GM12878 (cell line): ENCODE measurements at regions not wholly inside any gene's neighbourhood (a gene's known extent, or its start where the extent isn't known, plus 50 kb on each side); places are given as distances from the start of the nearest gene placed in this dataset.

ENCODE experiments used
- ATAC-seq: fragments of 200-7000 bp; cut with Tn5 transposase; 3 replicates; pipeline ENCODE4 v1.9.1; 2020; ENCODE audit warnings: mild to moderate bottlenecking, moderate library complexity
- BruUV-seq: library from RNA; stranded (reverse); fragments of 400-500 nt; replicated peaks from 2 replicates; lab custom pipeline; 2021; lab: Mats Ljungman, UMichigan
- CTCF ChIA-PET: fragments of 300-600 bp; sonication (Branson Sonifier 250); formaldehyde crosslinking; extraction: SDS; loops from one replicate; lab custom pipeline; 2021; ENCODE audit warnings: inconsistent platforms; lab: Yijun Ruan, JAX
- POLR2A ChIA-PET: fragments of 350-600 bp; formaldehyde crosslinking; extraction: SDS; loops from one replicate; lab custom pipeline; 2021; ENCODE audit warnings: inconsistent platforms; lab: Charles Lee
- RAD21 ChIA-PET: fragments of 300-600 bp; sonication (Branson Sonifier 250); formaldehyde crosslinking; loops from one replicate; lab custom pipeline; 2023; ENCODE audit warnings: antibody characterized with exemption; ENCODE audit not compliant: unreplicated experiment; lab: Charles Lee
- SMC1A ChIA-PET: fragments of 300-600 bp; sonication (Branson Sonifier 250); formaldehyde crosslinking; loops from one replicate; lab custom pipeline; 2023; ENCODE audit not compliant: unreplicated experiment, uncharacterized antibody; lab: Charles Lee
- DNase-seq: peaks from one replicate; pipeline ENCODE4 v3.0.0-alpha.2; 2011; ENCODE audit warnings: low read depth, low spot score
- FAIRE-seq: peaks from 3 replicates; lab custom pipeline; 2011; peaks lifted over from hg19 to GRCh38; lab: Jason Lieb, UNC
- H2AFZ ChIP-seq: 2 replicates; pipeline ENCODE4 v1.6.0; 2011; ENCODE audit warnings: low read depth, low read length, control low read depth; ENCODE audit not compliant: control insufficient read depth
- H3K27ac ChIP-seq: 2 replicates; pipeline ENCODE4 v1.5.1; 2011; ENCODE audit warnings: control low read depth; ENCODE audit not compliant: control insufficient read depth, insufficient read depth
- H3K27me3 ChIP-seq, 2 experiments: replicated peaks in 1 of 2; 2 replicates each; pipeline versions ENCODE4 v1.6.0 to v1.6.1; 2011; ENCODE audit warnings: low read length in 1 of 2; ENCODE audit not compliant: control insufficient read depth in 2 of 2, insufficient read depth in 2 of 2
- H3K36me3 ChIP-seq, 2 experiments: 2 replicates each; pipeline ENCODE4 v1.5.1; 2011; ENCODE audit warnings: low read length in 1 of 2; ENCODE audit not compliant: control insufficient read depth in 2 of 2, insufficient read depth in 2 of 2
- H3K4me1 ChIP-seq: 2 replicates; pipeline ENCODE4 v1.6.1; 2011; ENCODE audit warnings: mild to moderate bottlenecking, low read length, moderate library complexity, mixed read lengths; ENCODE audit not compliant: control insufficient read depth, insufficient read depth
- H3K4me2 ChIP-seq: 2 replicates; pipeline ENCODE4 v1.6.0; 2011; ENCODE audit warnings: control low read depth; ENCODE audit not compliant: control insufficient read depth, insufficient read depth
- H3K4me3 ChIP-seq: fragments of 200-600 bp; sonication (generic); 2 replicates; pipeline ENCODE4 v1.5.1; 2016
- H3K79me2 ChIP-seq: 2 replicates; pipeline ENCODE4 v1.6.0; 2011; ENCODE audit warnings: low read length; ENCODE audit not compliant: control insufficient read depth, insufficient read depth
- H3K9ac ChIP-seq: 2 replicates; pipeline ENCODE4 v1.8.0; 2011; ENCODE audit warnings: low read length, control low read depth, mixed read lengths; ENCODE audit not compliant: control insufficient read depth, insufficient read depth
- H3K9me3 ChIP-seq: replicated peaks from 3 replicates; pipeline ENCODE4 v1.5.1; 2011; ENCODE audit warnings: mild to moderate bottlenecking, low read length; ENCODE audit not compliant: control insufficient read depth, insufficient read depth
- H4K20me1 ChIP-seq: 2 replicates; pipeline ENCODE4 v1.6.0; 2011; ENCODE audit not compliant: control insufficient read depth, insufficient read depth
- ASH2L ChIP-seq: fragments of 300-600, 200-600 bp; sonication (generic); IDR thresholded peaks from 2 replicates; pipeline ENCODE4 v1.6.1; 2017; ENCODE audit warnings: low read depth, mild to moderate bottlenecking, borderline replicate concordance
- ATF2 ChIP-seq: IDR thresholded peaks from 2 replicates; pipeline ENCODE4 v1.6.1; 2012; ENCODE audit warnings: low read length, inconsistent platforms
- CREM ChIP-seq: IDR thresholded peaks from 2 replicates; pipeline ENCODE4 v1.6.1; 2014; ENCODE audit warnings: antibody characterized with exemption, low read depth
- EP300 ChIP-seq, 2 experiments: fragments of 150-350 bp in 1 of 2; IDR thresholded peaks; 2 replicates each; pipeline ENCODE4 v1.6.1; 2011 to 2012; ENCODE audit warnings: low read depth in 2 of 2, low read length in 2 of 2, borderline replicate concordance in 1 of 2, improper control_type of control experiment in 1 of 2, inconsistent platforms in 1 of 2; ENCODE audit not compliant: control insufficient read depth in 1 of 2
- IRF3 ChIP-seq: fragments of 450-650 bp; IDR thresholded peaks from 2 replicates; pipeline ENCODE4 v1.6.1; 2014; ENCODE audit warnings: mild to moderate bottlenecking
- POLR2A ChIP-seq: IDR thresholded peaks from 2 replicates; pipeline ENCODE4 v1.6.1; 2011; ENCODE audit warnings: low read depth, mild to moderate bottlenecking, low read length
- REST ChIP-seq: IDR thresholded peaks from 2 replicates; pipeline ENCODE4 v1.6.1; 2012; ENCODE audit warnings: mild to moderate bottlenecking, low read depth, low read length
- RUNX3 ChIP-seq: IDR thresholded peaks from 2 replicates; pipeline ENCODE4 v1.6.1; 2012; ENCODE audit warnings: low read length, inconsistent platforms
- SREBF2 ChIP-seq: IDR thresholded peaks from 2 replicates; pipeline ENCODE4 v1.6.1; 2012; ENCODE audit warnings: mild to moderate bottlenecking, low read length
- YY1 ChIP-seq: IDR thresholded peaks from 2 replicates; pipeline ENCODE4 v1.6.1; 2011; ENCODE audit warnings: low read depth, mild to moderate bottlenecking, low read length
- ZBTB11 ChIP-seq: fragments of 450-650 bp; formaldehyde crosslinking; IDR thresholded peaks from 2 replicates; pipeline ENCODE4 v1.5.0; 2022; ENCODE audit warnings: mild to moderate bottlenecking, missing genetic modification characterization
- ZNF384 ChIP-seq: IDR thresholded peaks from 2 replicates; pipeline ENCODE4 v1.6.1; 2012; ENCODE audit warnings: low read depth, mild to moderate bottlenecking, low read length, improper control_type of control experiment, borderline replicate concordance
- ZNF622 ChIP-seq: fragments of 450-650 bp; IDR thresholded peaks from 2 replicates; pipeline ENCODE4 v1.6.1; 2017; ENCODE audit warnings: mild to moderate bottlenecking, inconsistent platforms
- WGBS: methylation state at CpG from one replicate; pipeline ENCODE4 v1.1.6; 2016; ENCODE audit warnings: low lambda C conversion rate; ENCODE audit not compliant: insufficient replicate concordance, insufficient coverage; ENCODE audit errors: missing lambda C conversion rate; 5-methylcytosine and 5-hydroxymethylcytosine counted together
- in situ Hi-C: fragments of 300-500 bp; cut with MboI; formaldehyde crosslinking; loops from 9 replicates; pipeline ENCODE4 v1.14.3; 2018; ENCODE audit warnings: mixed read lengths
- intact Hi-C: fragments of 100-400 bp; cut with micrococcal nuclease; formaldehyde crosslinking; loops from one replicate; pipeline ENCODE4 v1.14.2; 2022; ENCODE audit not compliant: unreplicated experiment

- TF ChIP-seq ATF2: no peak
- TF ChIP-seq RUNX3: no peak
- no peak for TF ChIP-seq SREBF2
- no peak for TF ChIP-seq ASH2L
- no peak for TF ChIP-seq ZNF622
- TF ChIP-seq ZBTB11 (CRISPR knock-in tag): no peak
- TF ChIP-seq CREM: no peak
These were observed 120.5 kb upstream of the MYO3A start (continued) for GRCh38 chr10:25813511-25813910.

- FAIRE-seq (no peak), ATAC-seq (no peak), DNase-seq (no peak)
- SMC1A ChIA-PET: interaction anchor here (2.3 kb wide), 1 partner anchor 11 kb away, joined by 6 read pairs; no protein-coding TSS in a partner anchor
- no peak overlapping the region for H3K4me2 ChIP-seq
- CTCF ChIA-PET: no interaction called here
- H3K4me1 ChIP-seq: no peaks in the 10 kb centered on the region
- no peaks in the 10 kb centered on the region for H3K79me2 ChIP-seq
- no peak overlapping the region for H2AFZ ChIP-seq
- in situ Hi-C loops (no loop called here), intact Hi-C loops (no loop called here)
- no peak overlapping the region for H3K4me3 ChIP-seq
- no peaks in the 10 kb centered on the region for H3K27me3 ChIP-seq
- WGBS: 31% methylated on average over 1 of the region's 1 CpG
- BruUV-seq: no TSS peak
- no peak overlapping the region for H3K27ac ChIP-seq
- no peaks in the 10 kb centered on the region for H4K20me1 ChIP-seq
- POLR2A ChIA-PET: no interaction called here
- no peaks in the 10 kb centered on the region for H3K9me3 ChIP-seq
- H3K36me3 ChIP-seq: no peaks in the 10 kb centered on the region
- RAD21 ChIA-PET: no interaction called here
- no peak overlapping the region for H3K9ac ChIP-seq
- TF ChIP-seq YY1 (no peak), POLR2A (no peak), IRF3 (no peak), ZNF384 (no peak), EP300 (IDR thresholded peaks at IDR 0.05; ENCODE audit: borderline replicate concordance in 1 of 2, control insufficient read depth in 1 of 2, low read depth in 2 of 2, low read length in 2 of 2) (no peak), REST (no peak), RUNX3 (no peak)
These were observed 118.8 kb upstream of the MYO3A start for GRCh38 chr10:25815236-25815635.
